ENCODE measurements at regions not wholly inside any gene's neighbourhood (a gene's known extent, or its start where the extent isn't known, plus 50 kb on each side); places are given as distances from the start of the nearest gene placed in this dataset.
"Not testable (repeated sequence)": the region's sequence is repeated elsewhere in the genome, so short reads cannot be mapped to it uniquely, and the experiment has no call there.

DNA sequence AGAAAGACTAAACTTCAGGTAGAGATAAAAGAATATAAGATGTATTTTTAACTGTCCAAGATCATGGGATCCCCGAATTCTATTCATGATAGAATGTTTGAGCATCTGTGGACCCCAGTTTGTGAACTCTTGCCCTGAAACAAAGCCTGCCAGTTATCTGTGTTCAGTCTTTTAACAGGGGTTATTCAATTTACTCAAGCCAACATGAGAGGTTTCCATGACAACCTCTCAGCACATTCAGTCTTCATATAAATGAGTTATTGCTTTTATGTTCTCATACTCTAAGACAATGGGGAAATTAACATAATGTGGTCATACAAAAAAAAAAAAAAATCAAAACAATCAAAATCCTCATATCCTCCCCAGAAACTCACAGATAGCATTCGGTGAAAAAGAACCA lies 130.1 kb downstream of the NPIPA5 start:
- TF ChIP-seq POLR2AphosphoS5, POLR2A (IDR thresholded peaks at IDR 0.05): not testable (repeated sequence)
- TF ChIP-seq, protein P1, sequence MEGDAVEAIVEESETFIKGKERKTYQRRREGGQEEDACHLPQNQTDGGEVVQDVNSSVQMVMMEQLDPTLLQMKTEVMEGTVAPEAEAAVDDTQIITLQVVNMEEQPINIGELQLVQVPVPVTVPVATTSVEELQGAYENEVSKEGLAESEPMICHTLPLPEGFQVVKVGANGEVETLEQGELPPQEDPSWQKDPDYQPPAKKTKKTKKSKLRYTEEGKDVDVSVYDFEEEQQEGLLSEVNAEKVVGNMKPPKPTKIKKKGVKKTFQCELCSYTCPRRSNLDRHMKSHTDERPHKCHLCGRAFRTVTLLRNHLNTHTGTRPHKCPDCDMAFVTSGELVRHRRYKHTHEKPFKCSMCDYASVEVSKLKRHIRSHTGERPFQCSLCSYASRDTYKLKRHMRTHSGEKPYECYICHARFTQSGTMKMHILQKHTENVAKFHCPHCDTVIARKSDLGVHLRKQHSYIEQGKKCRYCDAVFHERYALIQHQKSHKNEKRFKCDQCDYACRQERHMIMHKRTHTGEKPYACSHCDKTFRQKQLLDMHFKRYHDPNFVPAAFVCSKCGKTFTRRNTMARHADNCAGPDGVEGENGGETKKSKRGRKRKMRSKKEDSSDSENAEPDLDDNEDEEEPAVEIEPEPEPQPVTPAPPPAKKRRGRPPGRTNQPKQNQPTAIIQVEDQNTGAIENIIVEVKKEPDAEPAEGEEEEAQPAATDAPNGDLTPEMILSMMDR (IDR thresholded peaks at IDR 0.05), result not testable (repeated sequence)

All from breast epithelium (tissue), 3 donors.